ENCODE measurements at regions not wholly inside any gene's neighbourhood (a gene's known extent, or its start where the extent isn't known, plus 50 kb on each side); places are given as distances from the start of the nearest gene placed in this dataset.

- intact Hi-C loops (cut with micrococcal nuclease) = no loop called here
- Mint-ChIP-seq H3K4me3 (ENCODE audit: low read depth) (no peak overlapping the region), H3K27ac (no peak overlapping the region), H3K27me3 (ENCODE audit: low read depth) (peaks cover 34% of the 10 kb centered on the region), H3K9me3 (peaks cover 6% of the 10 kb centered on the region), H3K4me1 (ENCODE audit: low read depth) (no peaks in the 10 kb centered on the region), H3K36me3 (ENCODE audit: low read depth) (no peaks in the 10 kb centered on the region)
- DNase-seq (ENCODE audit: low spot score) = no peak
These were observed 73.9 kb downstream of the HHEX start for GRCh38 chr10:92763634-92764155.

GRCh38 chr10:92766451-92766850 is 76.7 kb downstream of the HHEX start:
- no peaks in the 10 kb centered on the region for H3K36me3 Mint-ChIP-seq (ENCODE audit: low read depth)
- no peak for DNase-seq (ENCODE audit: low spot score)
- H3K27me3 Mint-ChIP-seq (ENCODE audit: low read depth) = peaks cover 36% of the 10 kb centered on the region
- H3K4me3 Mint-ChIP-seq (ENCODE audit: low read depth) = no peak overlapping the region
- no peak overlapping the region for H3K27ac Mint-ChIP-seq
- H3K4me1 Mint-ChIP-seq (ENCODE audit: low read depth) = no peaks in the 10 kb centered on the region
- peaks cover 6% of the 10 kb centered on the region for H3K9me3 Mint-ChIP-seq
- intact Hi-C loops (cut with micrococcal nuclease) = no loop called here

- Mint-ChIP-seq H3K4me3 (ENCODE audit: low read depth) (no peak overlapping the region), H3K36me3 (ENCODE audit: low read depth) (no peaks in the 10 kb centered on the region), H3K27ac (no peak overlapping the region), H3K4me1 (ENCODE audit: low read depth) (no peaks in the 10 kb centered on the region), H3K27me3 (ENCODE audit: low read depth) (peaks cover 32% of the 10 kb centered on the region), H3K9me3 (peaks cover 6% of the 10 kb centered on the region)
- DNase-seq (ENCODE audit: low spot score) = no peak
- intact Hi-C loops (cut with micrococcal nuclease) = no loop called here
These were observed 78.3 kb downstream of the HHEX start for GRCh38 chr10:92768104-92768503.

- Mint-ChIP-seq H3K4me1 (ENCODE audit: low read depth) (no peaks in the 10 kb centered on the region), H3K9me3 (no peaks in the 10 kb centered on the region), H3K27me3 (ENCODE audit: low read depth) (peaks cover 34% of the 10 kb centered on the region), H3K4me3 (ENCODE audit: low read depth) (no peak overlapping the region), H3K27ac (no peak overlapping the region), H3K36me3 (ENCODE audit: low read depth) (no peaks in the 10 kb centered on the region)
- intact Hi-C loops (cut with micrococcal nuclease) = no loop called here
- no peak for DNase-seq (ENCODE audit: low spot score)
These were observed 74.5 kb upstream of the EXOC6 start for GRCh38 chr10:92773776-92774175.

- peaks cover 31% of the 10 kb centered on the region for H3K27me3 Mint-ChIP-seq (ENCODE audit: low read depth)
- H3K36me3 Mint-ChIP-seq (ENCODE audit: low read depth) = no peaks in the 10 kb centered on the region
- DNase-seq (ENCODE audit: low spot score) = no peak
- H3K4me1 Mint-ChIP-seq (ENCODE audit: low read depth) = no peaks in the 10 kb centered on the region
- intact Hi-C loops (cut with micrococcal nuclease) = no loop called here
- H3K4me3 Mint-ChIP-seq (ENCODE audit: low read depth) = no peak overlapping the region
- H3K9me3 Mint-ChIP-seq = no peaks in the 10 kb centered on the region
- no peak overlapping the region for H3K27ac Mint-ChIP-seq
These were observed 70.2 kb upstream of the EXOC6 start for GRCh38 chr10:92778091-92778490.

GRCh38 chr10:92785118-92785517 is 63.2 kb upstream of the EXOC6 start:
- H3K4me3 Mint-ChIP-seq (ENCODE audit: low read depth) = no peak overlapping the region
- intact Hi-C loops (cut with micrococcal nuclease) = no loop called here
- H3K9me3 Mint-ChIP-seq = no peaks in the 10 kb centered on the region
- no peaks in the 10 kb centered on the region for H3K4me1 Mint-ChIP-seq (ENCODE audit: low read depth)
- no peaks in the 10 kb centered on the region for H3K36me3 Mint-ChIP-seq (ENCODE audit: low read depth)
- no peak overlapping the region for H3K27ac Mint-ChIP-seq
- DNase-seq (ENCODE audit: low spot score) = no peak
- H3K27me3 Mint-ChIP-seq (ENCODE audit: low read depth) = peaks cover 19% of the 10 kb centered on the region

GRCh38 chr10:92787557-92788152 is 60.7 kb upstream of the EXOC6 start:
- H3K36me3 Mint-ChIP-seq (ENCODE audit: low read depth) = no peaks in the 10 kb centered on the region
- no peak overlapping the region for H3K4me3 Mint-ChIP-seq (ENCODE audit: low read depth)

GRCh38 chr10:92789067-92789466 is 59.3 kb upstream of the EXOC6 start:
- Mint-ChIP-seq H3K27me3 (ENCODE audit: low read depth) (peaks cover 21% of the 10 kb centered on the region), H3K36me3 (ENCODE audit: low read depth) (no peaks in the 10 kb centered on the region), H3K4me1 (ENCODE audit: low read depth) (peaks cover 4% of the 10 kb centered on the region), H3K4me3 (ENCODE audit: low read depth) (no peak overlapping the region), H3K9me3 (no peaks in the 10 kb centered on the region), H3K27ac (no peak overlapping the region)
- intact Hi-C loops (cut with micrococcal nuclease) = no loop called here
- no peak for DNase-seq (ENCODE audit: low spot score)

More at GRCh38 chr10:92787557-92788152, 60.7 kb upstream of the EXOC6 start:
- peaks cover 4% of the 10 kb centered on the region for H3K4me1 Mint-ChIP-seq (ENCODE audit: low read depth)
- no peak for DNase-seq (ENCODE audit: low spot score)
- H3K9me3 Mint-ChIP-seq = no peaks in the 10 kb centered on the region
- H3K27ac Mint-ChIP-seq = no peak overlapping the region
- intact Hi-C loops (cut with micrococcal nuclease) = no loop called here
- peaks cover 21% of the 10 kb centered on the region for H3K27me3 Mint-ChIP-seq (ENCODE audit: low read depth)

GRCh38 chr10:92789786-92790185 is 58.5 kb upstream of the EXOC6 start:
- Mint-ChIP-seq H3K27ac (no peak overlapping the region), H3K9me3 (no peaks in the 10 kb centered on the region), H3K36me3 (ENCODE audit: low read depth) (no peaks in the 10 kb centered on the region), H3K4me1 (ENCODE audit: low read depth) (peaks cover 4% of the 10 kb centered on the region), H3K27me3 (ENCODE audit: low read depth) (peaks cover 20% of the 10 kb centered on the region), H3K4me3 (ENCODE audit: low read depth) (no peak overlapping the region)
- DNase-seq (ENCODE audit: low spot score) = no peak
- intact Hi-C loops (cut with micrococcal nuclease) = no loop called here

GRCh38 chr10:92790440-92790839 is 57.9 kb upstream of the EXOC6 start:
- Mint-ChIP-seq H3K27ac (no peak overlapping the region), H3K27me3 (ENCODE audit: low read depth) (peaks cover 24% of the 10 kb centered on the region), H3K4me3 (ENCODE audit: low read depth) (no peak overlapping the region), H3K36me3 (ENCODE audit: low read depth) (no peaks in the 10 kb centered on the region), H3K9me3 (no peaks in the 10 kb centered on the region), H3K4me1 (ENCODE audit: low read depth) (peaks cover 4% of the 10 kb centered on the region)
- no peak for DNase-seq (ENCODE audit: low spot score)
- intact Hi-C loops (cut with micrococcal nuclease) = no loop called here

GRCh38 chr10:92792661-92793060 is 55.7 kb upstream of the EXOC6 start:
- H3K27me3 Mint-ChIP-seq (ENCODE audit: low read depth) = peaks cover 40% of the 10 kb centered on the region
- no peak overlapping the region for H3K27ac Mint-ChIP-seq
- DNase-seq (ENCODE audit: low spot score) = no peak
- intact Hi-C loops (cut with micrococcal nuclease) = no loop called here
- no peaks in the 10 kb centered on the region for H3K36me3 Mint-ChIP-seq (ENCODE audit: low read depth)
- peaks cover 4% of the 10 kb centered on the region for H3K4me1 Mint-ChIP-seq (ENCODE audit: low read depth)
- no peaks in the 10 kb centered on the region for H3K9me3 Mint-ChIP-seq
- no peak overlapping the region for H3K4me3 Mint-ChIP-seq (ENCODE audit: low read depth)

Measured in activated T-helper 2 cell treated with anti-CD3 and anti-CD28 coated beads, Interferon-gamma antibody, Interleukin-2, Interleukin-4, amounts not matched to agents 10 μg/mL and 5 μg/mL and 100 μg/mL, durations not matched to agents 14 hours and 24 hours and 36 hours (primary cell).